HCT116 (cell line): ENCODE measurements at regions not wholly inside any gene's neighbourhood (a gene's known extent, or its start where the extent isn't known, plus 50 kb on each side); places are given as distances from the start of the nearest gene placed in this dataset.

ENCODE experiments used
- EZH2 ChIP-seq: fragments of 200-600 bp; sonication (generic); IDR thresholded peaks from 2 replicates; pipeline ENCODE4 v1.6.1; 2017; ENCODE audit warnings: antibody characterized with exemption, mixed run types
- POLR2AphosphoS5 ChIP-seq: IDR thresholded peaks from 2 replicates; pipeline ENCODE4 v1.6.1; 2011; ENCODE audit warnings: mild to moderate bottlenecking, low read depth, low read length, moderate library complexity
- RAD21 ChIP-seq: IDR thresholded peaks from 2 replicates; pipeline ENCODE4 v1.6.1; 2012; ENCODE audit warnings: low read depth, mild to moderate bottlenecking
- YY1 ChIP-seq: IDR thresholded peaks from 2 replicates; pipeline ENCODE4 v1.6.1; 2011; ENCODE audit warnings: low read length, low read depth, moderate library complexity, mild to moderate bottlenecking; ENCODE audit not compliant: insufficient replicate concordance; ENCODE audit errors: extremely low read depth
- ZFX ChIP-seq: fragments of 450-650 bp; IDR thresholded peaks from 2 replicates; pipeline ENCODE4 v1.6.1; 2017
- TF ChIP-seq, protein P1 (sequence below), 3 experiments: fragments of 200-600 bp in 1 of 3; sonication (generic) in 1 of 3; IDR thresholded peaks in 2 of 3; conservative IDR thresholded peaks in 1 of 3; 2 replicates each; pipeline ENCODE4 v1.5.1; 2012 to 2017; ENCODE audit warnings: low read depth in 2 of 3, low read length in 2 of 3, antibody characterized with exemption in 1 of 3, borderline replicate concordance in 1 of 3, control low read depth in 1 of 3, mild to moderate bottlenecking in 1 of 3, mixed read lengths in 1 of 3, mixed run types in 1 of 3, moderate library complexity in 1 of 3; ENCODE audit not compliant: insufficient read depth in 1 of 3
- TF ChIP-seq, protein P2 (sequence below): IDR thresholded peaks from 2 replicates; pipeline ENCODE4 v1.6.1; 2012

DNA sequence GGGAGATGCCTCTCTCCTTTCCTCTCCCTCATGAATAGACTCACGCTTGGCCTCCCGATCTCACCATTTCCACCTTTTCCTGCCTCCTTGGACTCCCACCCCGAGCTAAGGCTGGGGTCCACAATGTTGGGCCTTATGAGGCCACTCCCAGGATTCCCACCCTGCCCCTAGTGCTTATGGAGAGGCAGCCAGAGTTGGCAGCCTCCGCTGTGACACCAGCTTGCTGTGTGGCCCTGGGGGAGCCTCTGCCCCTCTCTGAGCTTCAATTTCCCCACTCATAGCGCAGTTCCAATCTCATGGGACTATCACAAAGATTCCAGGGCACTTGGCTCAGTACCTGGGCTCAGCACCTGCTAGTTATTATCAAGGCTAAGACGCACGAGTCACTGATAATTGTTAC lies 118.7 kb upstream of the WNT4 start:
- TF ChIP-seq, protein P1, sequence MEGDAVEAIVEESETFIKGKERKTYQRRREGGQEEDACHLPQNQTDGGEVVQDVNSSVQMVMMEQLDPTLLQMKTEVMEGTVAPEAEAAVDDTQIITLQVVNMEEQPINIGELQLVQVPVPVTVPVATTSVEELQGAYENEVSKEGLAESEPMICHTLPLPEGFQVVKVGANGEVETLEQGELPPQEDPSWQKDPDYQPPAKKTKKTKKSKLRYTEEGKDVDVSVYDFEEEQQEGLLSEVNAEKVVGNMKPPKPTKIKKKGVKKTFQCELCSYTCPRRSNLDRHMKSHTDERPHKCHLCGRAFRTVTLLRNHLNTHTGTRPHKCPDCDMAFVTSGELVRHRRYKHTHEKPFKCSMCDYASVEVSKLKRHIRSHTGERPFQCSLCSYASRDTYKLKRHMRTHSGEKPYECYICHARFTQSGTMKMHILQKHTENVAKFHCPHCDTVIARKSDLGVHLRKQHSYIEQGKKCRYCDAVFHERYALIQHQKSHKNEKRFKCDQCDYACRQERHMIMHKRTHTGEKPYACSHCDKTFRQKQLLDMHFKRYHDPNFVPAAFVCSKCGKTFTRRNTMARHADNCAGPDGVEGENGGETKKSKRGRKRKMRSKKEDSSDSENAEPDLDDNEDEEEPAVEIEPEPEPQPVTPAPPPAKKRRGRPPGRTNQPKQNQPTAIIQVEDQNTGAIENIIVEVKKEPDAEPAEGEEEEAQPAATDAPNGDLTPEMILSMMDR (IDR thresholded peaks at IDR 0.05 in 2 of 3, conservative IDR thresholded peaks at IDR 0.05 in 1 of 3; ENCODE audit: borderline replicate concordance in 1 of 3, insufficient read depth in 1 of 3, low read depth in 2 of 3, low read length in 2 of 3): no peak
- no peak for TF ChIP-seq EZH2
- TF ChIP-seq ZFX: no peak
- TF ChIP-seq YY1: no peak
- TF ChIP-seq RAD21: no peak
- no peak for TF ChIP-seq POLR2AphosphoS5
- TF ChIP-seq, protein P2, sequence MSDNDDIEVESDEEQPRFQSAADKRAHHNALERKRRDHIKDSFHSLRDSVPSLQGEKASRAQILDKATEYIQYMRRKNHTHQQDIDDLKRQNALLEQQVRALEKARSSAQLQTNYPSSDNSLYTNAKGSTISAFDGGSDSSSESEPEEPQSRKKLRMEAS: no peak
